ENCODE measurements at regions not wholly inside any gene's neighbourhood (a gene's known extent, or its start where the extent isn't known, plus 50 kb on each side); places are given as distances from the start of the nearest gene placed in this dataset.

DNA sequence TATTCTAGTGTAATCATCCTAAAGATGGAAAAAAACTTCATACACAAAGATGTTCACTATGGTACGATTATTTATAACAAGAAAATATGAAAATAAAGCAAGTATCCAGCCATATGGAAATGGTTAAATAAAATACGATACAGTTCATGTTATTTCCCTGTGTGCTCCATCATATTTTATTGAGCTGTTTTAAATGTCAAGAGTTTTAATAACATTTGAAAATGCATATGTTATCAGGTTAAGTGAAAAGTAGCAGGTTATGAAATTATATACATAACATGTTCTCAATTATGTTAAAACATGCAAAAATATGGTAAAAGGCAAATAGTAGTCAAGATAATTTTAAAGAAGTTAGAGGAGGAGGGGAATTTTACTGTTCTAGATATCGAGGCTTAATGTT, 192.0 kb downstream of the HNRNPD start:
- TF ChIP-seq CTCF (IDR thresholded peaks at IDR 0.05; ENCODE audit: borderline replicate concordance, insufficient read depth, low read depth, low read length) = no peak
- H3K4me3 ChIP-seq (ENCODE audit: low read depth, low read length) = no peak overlapping the region

DNA sequence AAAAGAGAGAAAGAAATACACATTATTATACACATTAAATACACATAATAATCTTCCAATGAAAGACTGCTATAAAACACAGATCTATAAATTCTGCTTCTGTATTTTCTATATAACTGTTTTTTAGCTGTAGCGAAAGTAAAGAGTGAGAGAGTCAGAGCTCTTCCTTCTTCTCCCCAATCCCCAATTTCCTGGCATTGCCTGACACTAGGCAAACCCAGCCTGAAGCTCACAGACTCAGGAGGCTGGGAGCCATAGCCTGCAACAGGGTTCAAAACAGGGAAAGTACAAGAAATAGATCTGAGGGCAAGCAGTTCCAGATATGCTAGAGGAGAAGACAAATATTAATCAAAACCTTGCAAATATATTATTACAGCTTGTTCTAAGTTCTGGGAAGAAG, 201.6 kb downstream of the HNRNPD start:
- no peak for TF ChIP-seq CTCF (IDR thresholded peaks at IDR 0.05; ENCODE audit: borderline replicate concordance, insufficient read depth, low read depth, low read length)
- H3K4me3 ChIP-seq (ENCODE audit: low read depth, low read length) = no peak overlapping the region

- no peak overlapping the region for H3K4me3 ChIP-seq (ENCODE audit: low read depth, low read length)
- TF ChIP-seq CTCF (IDR thresholded peaks at IDR 0.05; ENCODE audit: borderline replicate concordance, insufficient read depth, low read depth, low read length) = no peak
These were observed 202.1 kb downstream of the HNRNPD start for GRCh38 chr4:82171531-82172155.

DNA sequence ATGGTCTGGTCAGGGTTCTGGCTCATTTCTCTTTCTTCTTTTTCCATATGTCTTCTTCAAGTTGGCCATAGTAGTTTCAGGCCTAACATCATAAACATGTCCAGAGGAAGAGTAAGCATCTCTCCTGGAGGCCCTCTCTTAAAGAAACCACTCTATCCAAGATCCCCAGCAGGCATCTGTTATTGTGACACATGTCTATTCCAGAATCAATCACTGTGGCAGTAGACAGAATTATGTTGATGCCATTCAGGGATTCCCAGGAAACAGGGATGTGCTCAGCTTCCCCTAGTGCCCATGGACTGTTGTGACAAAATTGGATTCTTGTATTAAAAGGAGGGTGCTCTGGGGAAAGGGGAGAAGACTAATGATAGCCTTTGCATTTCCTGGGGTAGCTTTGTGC, 224.0 kb downstream of the HNRNPD start:
- no peak overlapping the region for H3K4me3 ChIP-seq (ENCODE audit: low read depth, low read length)
- TF ChIP-seq CTCF (IDR thresholded peaks at IDR 0.05; ENCODE audit: borderline replicate concordance, insufficient read depth, low read depth, low read length) = no peak

- no peak overlapping the region for H3K4me3 ChIP-seq (ENCODE audit: low read depth, low read length)
- no peak for TF ChIP-seq CTCF (IDR thresholded peaks at IDR 0.05; ENCODE audit: borderline replicate concordance, insufficient read depth, low read depth, low read length)
These were observed 227.9 kb downstream of the HNRNPD start for GRCh38 chr4:82145850-82146249.

DNA sequence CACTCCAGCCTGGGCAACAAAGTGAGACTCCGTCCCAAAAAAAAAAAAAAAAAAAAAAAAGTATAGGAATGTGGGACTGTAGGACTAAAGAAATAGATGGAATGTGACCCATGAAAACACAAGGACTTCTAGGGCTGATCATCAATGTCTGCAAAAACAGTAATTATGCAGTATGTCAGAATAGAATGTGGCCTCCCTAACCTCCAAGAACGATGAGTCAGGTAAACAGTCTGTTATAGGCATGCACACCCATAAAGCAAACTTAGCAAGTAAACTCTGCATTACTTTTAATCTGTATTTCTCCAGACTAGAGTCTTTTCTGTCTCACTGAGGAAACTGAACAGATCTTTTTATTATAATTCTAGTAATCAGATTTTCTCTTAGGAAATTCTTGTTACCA, 233.4 kb downstream of the HNRNPD start:
- H3K4me3 ChIP-seq (ENCODE audit: low read depth, low read length) = no peak overlapping the region

More for the DNA sequence above, 233.4 kb downstream of the HNRNPD start:
- no peak for TF ChIP-seq CTCF (IDR thresholded peaks at IDR 0.05; ENCODE audit: borderline replicate concordance, insufficient read depth, low read depth, low read length)
